Stimulated activated naive CD8-positive, alpha-beta T cell treated with anti-CD3 and anti-CD28 coated beads, Interleukin-15, Interleukin-2, amounts not matched to agents 100 U/mL and 50 U/mL, for 24 hours (primary cell): ENCODE measurements at regions not wholly inside any gene's neighbourhood (a gene's known extent, or its start where the extent isn't known, plus 50 kb on each side); places are given as distances from the start of the nearest gene placed in this dataset.
"Not testable (repeated sequence)": the region's sequence is repeated elsewhere in the genome, so short reads cannot be mapped to it uniquely, and the experiment has no call there.

ENCODE experiments used
- ATAC-seq: fragments of 150-1000 bp; cut with Tn5 transposase; one replicate; pipeline ENCODE4 v1.10.0; 2021
- DNase-seq: peaks from one replicate; pipeline ENCODE4 v3.0.0; 2021

DNA sequence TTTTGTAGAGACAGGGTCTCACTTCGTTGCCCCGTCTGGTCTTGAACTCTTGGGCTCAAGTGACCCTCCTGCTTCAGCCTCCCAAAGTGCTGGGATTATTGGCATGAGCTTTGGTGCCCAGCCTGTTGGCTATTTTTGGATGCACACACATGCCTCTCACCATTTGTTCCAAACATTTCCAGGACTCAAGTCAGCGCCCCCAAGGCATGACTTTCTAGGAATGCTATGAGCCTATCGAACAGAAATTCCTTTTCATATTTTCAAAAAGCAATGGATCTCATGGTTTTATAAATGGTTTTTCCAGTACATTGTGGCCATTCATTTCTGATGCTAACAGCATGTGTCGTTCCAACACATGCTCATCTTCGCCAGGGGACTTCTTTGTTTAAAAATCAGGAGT is 119.3 kb upstream of the NAA20 start:
- DNase-seq (no peak), ATAC-seq (no peak)

DNA sequence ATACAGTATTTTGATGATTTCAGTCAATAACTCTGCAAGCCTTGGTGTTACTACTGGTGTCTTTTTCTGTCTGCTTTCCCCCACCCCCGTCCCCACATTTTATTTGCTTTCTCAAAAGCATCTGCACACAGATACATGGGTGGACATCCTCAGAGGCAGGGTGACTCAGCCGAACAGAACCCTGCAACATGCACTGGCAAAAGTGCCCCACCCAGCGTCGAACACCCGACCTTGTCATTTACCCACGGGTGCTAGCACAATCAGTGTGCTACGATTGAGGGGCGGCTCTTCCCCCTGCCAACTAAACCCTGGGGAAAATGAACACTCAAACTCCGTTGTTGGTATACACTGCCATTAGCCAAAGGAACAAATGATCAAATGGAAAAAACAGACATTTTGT is 115.9 kb upstream of the NAA20 start:
- ATAC-seq (no peak), DNase-seq (no peak)

GRCh38 chr20:19903168-19903811 is 113.9 kb upstream of the NAA20 start:
- DNase-seq, result no peak
- ATAC-seq, result no peak

DNA sequence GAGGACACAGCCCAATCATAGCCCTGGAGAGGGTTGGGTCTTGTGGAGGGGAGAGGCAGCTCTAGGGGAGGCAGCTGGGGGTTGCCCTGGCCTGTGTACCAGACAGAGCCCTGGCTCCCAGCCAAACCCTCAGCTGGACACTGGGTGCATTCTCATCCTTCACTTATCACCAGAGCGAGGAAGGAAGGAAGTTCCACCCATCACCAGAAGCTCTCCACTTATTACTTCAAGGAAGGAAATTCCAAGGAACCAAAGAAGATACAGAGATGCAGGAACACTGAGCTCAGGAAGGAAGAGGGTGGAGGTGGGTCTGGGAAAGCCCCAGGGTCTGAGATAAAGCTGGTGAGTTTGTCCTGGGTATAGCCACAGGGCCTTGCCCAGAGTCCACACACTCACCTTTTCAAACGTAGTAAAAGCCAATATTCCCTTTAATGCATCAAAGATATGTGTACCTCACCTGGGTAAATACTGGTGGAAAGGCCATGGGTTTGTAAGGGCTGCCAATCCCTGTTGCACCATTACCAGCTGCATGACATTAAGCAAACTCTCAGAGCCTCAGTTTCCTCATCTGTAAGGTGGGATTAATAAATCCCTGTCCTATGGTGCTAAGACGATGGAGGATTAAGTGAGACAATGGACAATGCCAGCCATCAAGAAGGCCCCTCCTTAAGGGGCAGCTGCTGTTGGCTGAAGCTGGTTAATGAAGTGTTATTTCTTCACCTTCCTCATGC is 109.7 kb upstream of the NAA20 start:
- DNase-seq (no peak), ATAC-seq (no peak)

GRCh38 chr20:19908576-19908975 is 108.6 kb upstream of the NAA20 start:
- ATAC-seq, result no peak
- no peak for DNase-seq

- DNase-seq (no peak), ATAC-seq (no peak)
Measured at GRCh38 chr20:19909725-19910124, 107.4 kb upstream of the NAA20 start.

DNA sequence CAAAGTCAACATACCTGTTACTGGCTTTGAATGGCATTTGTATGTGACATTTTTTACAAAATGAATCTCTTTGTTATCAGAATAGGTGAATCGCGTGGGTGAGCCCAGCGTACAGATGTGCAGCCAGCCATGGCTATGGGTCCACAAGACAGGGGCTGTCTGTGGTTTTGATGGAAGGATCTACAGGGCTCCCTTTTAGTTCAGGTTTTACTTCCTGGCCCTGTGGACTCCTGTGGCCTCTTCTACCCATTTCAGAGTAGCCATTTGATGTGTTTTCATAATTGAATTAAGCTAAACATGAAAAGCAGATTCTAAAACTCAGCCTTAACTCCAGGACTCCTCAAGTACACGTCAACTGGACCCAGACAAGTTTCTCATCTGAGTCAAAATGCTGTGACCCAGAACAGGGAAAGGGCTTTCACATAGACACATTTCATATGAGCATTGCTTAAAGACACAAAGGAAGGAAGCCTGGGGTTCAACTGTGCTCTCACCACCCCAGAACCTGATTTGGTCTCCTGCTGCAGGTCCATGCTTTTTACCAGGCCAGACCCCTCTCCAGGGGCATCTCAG is 105.3 kb upstream of the NAA20 start:
- no peak for ATAC-seq
- DNase-seq, result no peak

GRCh38 chr20:19913349-19913748 is 103.8 kb upstream of the NAA20 start:
- DNase-seq (no peak), ATAC-seq (no peak)

- DNase-seq, result no peak
- no peak for ATAC-seq
Measured at GRCh38 chr20:19913927-19914614, 103.1 kb upstream of the NAA20 start.

DNA sequence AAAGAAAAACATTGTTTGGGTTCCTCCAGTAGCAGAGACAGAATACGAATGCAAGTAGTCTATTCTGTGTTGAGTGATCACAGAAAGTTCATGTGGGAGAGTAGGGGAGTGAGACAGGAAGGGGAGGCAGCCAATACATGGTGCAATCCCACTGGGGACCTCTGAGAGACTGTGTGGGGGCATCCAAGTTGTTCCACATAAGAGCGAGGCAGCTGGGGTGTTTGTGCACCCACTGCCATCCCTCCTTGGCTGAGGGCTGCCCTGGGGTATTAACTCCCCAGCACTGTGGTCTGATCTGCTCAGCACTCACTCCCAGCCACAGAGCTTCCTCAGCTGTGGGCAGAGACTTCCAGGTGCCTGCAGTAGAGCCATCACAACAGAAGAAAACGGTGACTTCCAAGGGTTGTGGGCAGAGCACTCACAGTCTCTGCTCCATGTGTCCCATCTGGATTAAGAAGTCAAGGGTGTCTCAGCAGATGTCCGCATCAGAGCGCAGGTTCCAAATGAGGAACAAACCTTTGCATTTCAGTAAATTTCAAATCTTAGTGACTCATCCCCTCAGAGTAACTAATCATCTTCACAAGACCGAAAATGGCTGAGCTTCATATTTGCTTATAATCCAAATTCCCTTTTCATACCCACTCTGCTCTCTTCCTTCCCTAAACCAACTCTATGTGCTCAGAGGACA is 101.9 kb upstream of the NAA20 start:
- no peak for DNase-seq
- ATAC-seq, result no peak

GRCh38 chr20:19916531-19917485 is 100.4 kb upstream of the NAA20 start:
- DNase-seq (no peak), ATAC-seq (no peak)

DNA sequence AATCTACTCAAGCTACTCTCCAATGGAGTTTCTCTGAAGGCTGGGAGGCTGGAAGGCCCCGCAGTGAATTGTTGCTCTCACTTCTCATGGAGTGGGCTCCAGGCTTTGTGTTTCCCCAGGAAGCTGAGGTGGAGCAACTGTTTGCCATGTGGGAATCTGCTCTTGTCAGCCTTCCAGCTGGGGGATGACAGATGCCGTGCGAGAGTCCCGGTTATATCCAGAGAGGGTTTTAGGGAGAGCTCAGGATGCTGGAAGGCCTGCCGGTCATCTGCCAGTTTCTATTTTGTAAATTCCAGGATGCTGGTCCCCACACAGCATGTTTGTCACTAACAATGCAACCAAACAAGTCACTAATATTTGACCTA is 98.2 kb upstream of the NAA20 start:
- ATAC-seq, result no peak
- no peak for DNase-seq

DNA sequence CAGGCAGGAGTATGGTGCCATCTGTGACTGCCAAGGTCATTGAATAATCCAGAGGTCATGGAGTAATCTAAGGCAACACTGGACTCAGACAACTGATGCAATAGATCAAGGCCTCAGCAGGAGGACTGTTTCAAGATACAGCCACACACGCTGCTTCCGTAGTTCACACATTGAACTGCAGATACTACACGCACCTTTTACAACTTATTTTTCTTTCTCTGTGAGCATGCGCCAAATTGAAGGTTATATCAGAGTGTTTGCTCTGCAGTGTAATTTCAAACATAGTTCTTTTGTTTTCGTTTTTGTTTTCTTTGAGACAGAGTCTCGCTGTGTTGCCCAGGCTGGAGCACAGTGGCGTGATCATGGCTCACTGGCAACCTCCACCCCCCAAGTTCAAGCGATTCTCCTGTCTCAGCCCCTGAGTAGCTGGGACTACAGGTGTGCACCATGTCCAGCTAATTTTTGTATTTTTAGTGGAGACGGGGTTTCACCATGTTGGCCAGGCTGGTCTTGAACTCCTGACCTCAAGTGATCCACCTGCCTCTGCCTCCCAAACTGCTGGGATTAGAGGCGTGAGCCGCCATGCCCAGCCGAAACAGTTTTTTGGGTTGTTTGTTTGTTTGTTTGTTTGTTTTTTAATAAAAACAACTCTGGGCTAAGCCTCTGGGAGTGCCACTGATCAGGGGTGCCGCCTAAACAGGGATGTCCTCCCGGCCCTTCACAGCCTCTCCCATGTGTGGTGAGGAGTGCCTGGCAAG is 96.6 kb upstream of the NAA20 start:
- DNase-seq, result no peak
- ATAC-seq, result no peak

- ATAC-seq (no peak), DNase-seq (no peak)
Measured at GRCh38 chr20:19921284-19921793, 95.8 kb upstream of the NAA20 start.

DNA sequence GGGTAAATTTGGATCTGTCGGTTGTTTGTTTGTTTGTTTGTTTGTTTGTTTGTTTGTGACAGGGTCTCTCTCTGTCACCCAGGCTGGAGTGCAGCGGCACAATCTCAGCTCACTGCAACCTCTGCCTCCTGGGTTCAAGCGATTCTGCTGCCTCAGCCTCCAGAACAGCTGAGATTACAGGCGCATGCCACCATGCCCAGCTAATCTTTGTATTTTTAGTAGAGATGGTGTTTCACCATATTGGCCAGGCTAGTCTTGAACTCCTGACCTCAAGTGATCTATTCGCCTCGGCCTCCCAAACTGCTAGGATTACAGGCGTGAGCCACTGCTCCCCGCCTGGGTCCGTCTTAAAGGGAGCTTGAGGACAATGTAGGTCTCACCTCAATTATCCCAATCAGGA is 95.3 kb upstream of the NAA20 start:
- DNase-seq, ATAC-seq: not testable (repeated sequence)

- DNase-seq, result no peak
- no peak for ATAC-seq
Measured at GRCh38 chr20:19922716-19923115, 94.4 kb upstream of the NAA20 start.

DNA sequence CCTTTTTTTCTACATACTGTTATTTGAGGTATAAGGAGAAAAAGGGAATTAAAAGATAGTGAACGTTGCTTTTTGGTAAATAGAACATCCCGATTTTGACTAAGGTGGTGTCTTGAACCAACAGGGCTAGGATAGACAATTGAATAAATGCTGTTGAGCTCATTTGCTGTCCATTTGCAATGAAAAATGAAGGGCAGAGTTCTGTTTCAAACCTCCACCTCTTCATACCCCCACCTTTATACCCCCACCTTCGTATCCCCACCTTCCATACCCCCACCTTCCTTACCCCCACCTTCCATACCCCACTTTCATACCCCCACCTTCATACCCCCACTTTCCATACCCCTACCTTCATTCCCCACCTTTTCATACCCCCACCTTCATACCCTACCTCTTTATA is 93.4 kb upstream of the NAA20 start:
- ATAC-seq (no peak), DNase-seq (no peak)

DNA sequence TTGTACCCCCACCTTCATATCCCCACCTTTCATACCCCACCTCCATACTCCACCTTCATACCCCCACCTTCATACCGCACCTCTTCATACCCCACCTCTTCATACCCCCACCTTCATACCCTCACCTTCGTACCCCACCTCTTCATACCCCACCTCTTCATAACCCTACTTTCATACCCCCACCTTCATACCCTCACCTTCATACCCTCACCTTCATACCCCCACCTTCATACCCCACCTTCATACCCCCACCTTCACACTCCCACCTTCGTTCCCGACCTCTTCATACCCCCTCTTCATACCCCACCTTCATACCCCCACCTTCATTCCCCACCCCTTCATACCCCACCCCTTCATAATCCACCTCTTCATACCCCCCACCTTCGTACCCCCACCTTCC is 92.9 kb upstream of the NAA20 start:
- DNase-seq, result no peak
- ATAC-seq, result no peak

GRCh38 chr20:19926591-19926990 is 90.6 kb upstream of the NAA20 start:
- DNase-seq (no peak), ATAC-seq (no peak)

- ATAC-seq (no peak), DNase-seq (no peak)
Measured at GRCh38 chr20:19928328-19929011, 88.7 kb upstream of the NAA20 start.
